ENCODE measurements at regions not wholly inside any gene's neighbourhood (a gene's known extent, or its start where the extent isn't known, plus 50 kb on each side); places are given as distances from the start of the nearest gene placed in this dataset.
"Not testable (repeated sequence)": the region's sequence is repeated elsewhere in the genome, so short reads cannot be mapped to it uniquely, and the experiment has no call there.

DNA sequence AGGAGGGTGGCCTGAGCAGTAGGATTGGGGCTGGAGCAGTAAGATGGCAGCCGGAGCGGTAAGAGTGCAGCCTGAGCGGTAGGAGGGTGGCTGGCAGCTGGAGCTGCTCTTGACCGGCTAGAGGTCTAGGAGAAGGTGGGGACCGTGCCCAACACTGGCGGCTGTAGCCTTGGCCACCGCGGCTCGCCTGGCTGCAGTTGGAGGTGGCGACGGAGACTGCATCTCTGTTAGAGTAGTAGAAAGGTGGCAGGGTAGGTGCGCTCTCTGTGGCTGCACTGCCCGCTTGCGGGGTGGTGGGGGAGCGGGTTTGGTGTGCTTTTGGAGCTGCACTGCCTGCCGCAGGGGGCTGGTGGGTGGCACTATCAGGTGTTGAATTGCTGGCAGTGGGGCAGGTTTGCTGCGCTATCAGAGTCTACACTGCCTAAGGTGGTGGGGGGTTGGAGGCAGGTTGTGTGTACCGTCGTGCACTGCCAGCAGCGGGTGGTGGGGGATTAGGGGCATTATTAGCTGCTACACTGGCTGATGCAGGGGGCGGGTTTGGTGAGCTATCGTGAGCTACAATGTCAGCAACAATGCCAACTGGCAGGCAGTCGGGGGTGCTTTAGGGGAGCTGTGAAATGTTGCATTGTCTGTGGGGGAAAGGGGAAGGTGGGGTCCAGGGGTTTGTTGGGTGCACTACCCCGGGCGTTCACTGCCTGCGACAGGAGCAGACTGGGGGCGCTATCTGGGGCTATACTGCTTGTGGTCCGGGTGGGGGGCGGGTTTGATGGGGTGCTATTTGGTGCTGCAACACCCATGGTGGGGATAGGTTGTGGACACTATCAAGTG, 4461.3 kb upstream of the OR11H1 start:
- TF ChIP-seq TAF1 (IDR thresholded peaks at IDR 0.05; ENCODE audit: borderline replicate concordance, low read depth, low read length) = no peak
- TF ChIP-seq POLR2AphosphoS5 (IDR thresholded peaks at IDR 0.05; ENCODE audit: low read depth, low read length) = no peak
- TF ChIP-seq POLR2A (IDR thresholded peaks at IDR 0.05; ENCODE audit: low read depth, low read length) = no peak
- no peak for FAIRE-seq

DNA sequence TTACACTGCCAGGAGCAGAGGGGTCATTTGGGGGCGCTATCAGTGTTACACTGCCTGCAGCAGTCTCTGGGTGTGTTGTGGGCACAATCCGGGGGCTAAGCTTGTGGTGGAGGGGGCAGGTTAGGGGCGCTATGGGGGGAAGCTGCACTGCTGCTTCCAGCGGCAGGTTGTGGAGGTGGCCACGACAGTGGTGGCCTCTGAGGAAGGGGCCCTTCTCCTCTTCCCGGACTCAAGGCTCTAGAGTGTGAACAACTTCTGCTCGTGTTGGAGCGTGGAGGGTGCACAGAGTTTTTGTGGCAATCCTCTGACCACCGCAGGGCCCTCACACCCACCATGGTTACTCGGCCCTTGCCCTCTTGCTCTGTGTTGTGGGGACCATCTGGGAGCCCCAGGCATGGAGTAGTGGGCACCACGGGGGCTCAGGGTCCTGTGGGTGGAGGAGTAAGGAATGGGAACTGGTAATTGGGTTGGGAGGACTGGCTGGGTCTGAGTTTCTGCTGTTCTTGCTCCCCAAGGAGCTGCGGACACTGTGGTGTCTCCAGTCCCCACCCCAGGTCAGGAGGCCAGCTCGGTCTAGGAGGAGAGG, 4460.6 kb upstream of the OR11H1 start:
- not testable (repeated sequence) for DNase-seq (ENCODE audit: insufficient read length); FAIRE-seq

More for the DNA sequence above, 4461.3 kb upstream of the OR11H1 start:
- DNase-seq (ENCODE audit: insufficient read length) = peak; percentile 34

DNA sequence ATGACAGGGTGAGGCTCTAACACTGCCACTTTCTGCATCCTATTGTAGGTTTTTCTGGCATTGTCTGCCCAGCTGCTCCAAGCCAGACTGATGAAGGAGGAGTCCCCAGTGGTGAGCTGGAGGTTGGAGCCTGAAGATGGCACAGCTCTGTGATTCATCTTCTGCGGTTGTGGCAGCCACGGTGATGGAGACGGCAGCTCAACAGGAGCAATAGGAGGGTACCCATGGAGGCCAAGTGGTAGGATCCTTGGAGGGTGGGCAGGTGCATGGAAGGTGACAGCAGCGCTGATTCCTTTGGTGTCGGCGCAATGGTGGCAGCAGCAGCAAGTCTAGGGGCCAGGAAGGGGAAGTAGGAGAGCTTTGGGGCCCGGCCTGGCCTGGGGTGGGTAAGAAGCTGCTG, 4460.1 kb upstream of the OR11H1 start:
- FAIRE-seq = not testable (repeated sequence)

DNA sequence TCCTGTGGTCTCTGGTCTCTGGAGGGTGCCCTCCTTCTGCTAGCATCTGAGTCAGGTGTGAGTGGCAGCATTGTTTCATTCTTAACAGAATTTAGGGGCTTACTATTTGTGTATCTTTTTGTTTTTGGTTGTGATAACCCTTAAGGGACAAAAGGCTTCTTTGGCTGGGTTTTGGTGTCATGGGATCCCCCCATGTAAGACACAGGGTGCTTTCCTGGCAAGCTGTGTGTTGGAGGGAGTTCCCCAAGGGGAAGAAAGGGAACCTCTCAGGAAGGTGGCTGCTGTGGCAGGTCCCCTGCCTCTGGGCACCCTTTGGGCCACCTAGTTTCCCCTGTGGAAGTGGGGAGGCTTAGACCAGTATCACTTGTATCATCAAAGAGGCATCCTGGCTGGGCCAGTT, 4459.6 kb upstream of the OR11H1 start:
- not testable (repeated sequence) for DNase-seq (ENCODE audit: insufficient read length); FAIRE-seq

More for the DNA sequence above, 4460.1 kb upstream of the OR11H1 start:
- DNase-seq (ENCODE audit: insufficient read length) = not testable (repeated sequence)
